ENCODE measurements at regions not wholly inside any gene's neighbourhood (a gene's known extent, or its start where the extent isn't known, plus 50 kb on each side); places are given as distances from the start of the nearest gene placed in this dataset.

DNA sequence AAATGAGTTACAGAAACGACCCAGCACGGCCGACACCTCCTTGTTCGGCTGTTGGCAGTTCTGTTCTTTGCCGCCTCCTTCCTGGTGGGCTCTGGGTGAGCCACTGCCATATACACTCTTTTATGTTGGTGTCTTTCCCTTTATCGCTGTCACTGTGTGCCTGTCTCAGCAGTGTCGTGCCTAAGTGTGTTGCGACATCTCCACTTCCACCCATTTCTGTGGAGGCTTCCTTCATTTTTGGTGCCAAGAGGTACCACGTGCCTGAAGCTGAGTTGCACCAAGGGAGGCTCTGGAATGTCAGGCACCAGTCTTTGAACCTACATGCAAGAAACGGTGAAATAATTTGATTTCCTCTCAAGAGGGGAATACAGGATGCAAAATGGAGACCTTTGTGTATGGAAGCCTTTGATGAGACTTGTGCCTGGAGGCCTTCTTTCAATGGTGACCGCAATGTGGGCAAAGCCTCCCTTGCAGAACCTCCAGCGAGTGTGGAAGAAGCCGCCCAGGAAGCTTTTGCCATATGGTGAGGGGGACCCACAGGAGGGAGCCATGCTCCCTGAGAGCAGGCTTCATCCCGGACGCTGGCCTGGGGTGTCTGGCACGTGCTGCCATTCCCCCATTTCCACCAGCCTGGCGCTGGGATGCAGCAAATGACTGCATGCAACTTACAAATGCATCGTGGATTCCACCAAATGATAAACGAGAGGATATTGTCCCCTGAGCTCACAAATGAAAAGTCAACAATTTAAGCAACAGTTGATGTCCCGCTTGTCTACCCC, 136.2 kb downstream of the TEX29 start:
- TF ChIP-seq, protein P1, sequence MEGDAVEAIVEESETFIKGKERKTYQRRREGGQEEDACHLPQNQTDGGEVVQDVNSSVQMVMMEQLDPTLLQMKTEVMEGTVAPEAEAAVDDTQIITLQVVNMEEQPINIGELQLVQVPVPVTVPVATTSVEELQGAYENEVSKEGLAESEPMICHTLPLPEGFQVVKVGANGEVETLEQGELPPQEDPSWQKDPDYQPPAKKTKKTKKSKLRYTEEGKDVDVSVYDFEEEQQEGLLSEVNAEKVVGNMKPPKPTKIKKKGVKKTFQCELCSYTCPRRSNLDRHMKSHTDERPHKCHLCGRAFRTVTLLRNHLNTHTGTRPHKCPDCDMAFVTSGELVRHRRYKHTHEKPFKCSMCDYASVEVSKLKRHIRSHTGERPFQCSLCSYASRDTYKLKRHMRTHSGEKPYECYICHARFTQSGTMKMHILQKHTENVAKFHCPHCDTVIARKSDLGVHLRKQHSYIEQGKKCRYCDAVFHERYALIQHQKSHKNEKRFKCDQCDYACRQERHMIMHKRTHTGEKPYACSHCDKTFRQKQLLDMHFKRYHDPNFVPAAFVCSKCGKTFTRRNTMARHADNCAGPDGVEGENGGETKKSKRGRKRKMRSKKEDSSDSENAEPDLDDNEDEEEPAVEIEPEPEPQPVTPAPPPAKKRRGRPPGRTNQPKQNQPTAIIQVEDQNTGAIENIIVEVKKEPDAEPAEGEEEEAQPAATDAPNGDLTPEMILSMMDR (conservative IDR thresholded peaks at IDR 0.05; ENCODE audit: low read length): no peak
- no peak for TF ChIP-seq EZH2phosphoT487 (IDR thresholded peaks at IDR 0.05; ENCODE audit: borderline replicate concordance, low read depth, low read length)
